Panc1 (cell line): ENCODE measurements at regions not wholly inside any gene's neighbourhood (a gene's known extent, or its start where the extent isn't known, plus 50 kb on each side); places are given as distances from the start of the nearest gene placed in this dataset.

Experiments
- ATAC-seq: fragments of 200-7000 bp; cut with Tn5 transposase; 2 replicates; pipeline ENCODE4 v1.9.1; 2020; ENCODE audit warnings: mild to moderate bottlenecking, moderate library complexity
- BruUV-seq: library from RNA; stranded (reverse); fragments of 400-500 nt; replicated peaks from 2 replicates; lab custom pipeline; 2021; lab: Mats Ljungman, UMichigan
- CTCF ChIA-PET: fragments of 300-600 bp; sonication (Branson Sonifier 250); formaldehyde crosslinking; loops from one replicate; lab custom pipeline; 2022; ENCODE audit warnings: antibody characterized with exemption; lab: Charles Lee
- POLR2A ChIA-PET: fragments of 300-600 bp; sonication (Branson Sonifier 250); formaldehyde crosslinking; loops from one replicate; lab custom pipeline; 2022; ENCODE audit warnings: antibody characterized with exemption; lab: Charles Lee
- DNase-seq: peaks from one replicate; pipeline ENCODE4 v3.0.0-alpha.2; 2010; ENCODE audit warnings: low read depth, low spot score
- H3K27ac ChIP-seq: 2 replicates; pipeline ENCODE4 v1.5.1; 2011; ENCODE audit warnings: mild to moderate bottlenecking, low read length, inconsistent platforms
- H3K27me3 ChIP-seq: fragments of 200-500 bp; sonication (Bioruptor generic); 2 replicates; pipeline ENCODE4 v1.6.0; 2014; ENCODE audit warnings: low read length, inconsistent platforms; ENCODE audit not compliant: control insufficient read depth, insufficient read depth
- H3K36me3 ChIP-seq: fragments of 200-500 bp; sonication (Bioruptor generic); 2 replicates; pipeline ENCODE4 v1.5.1; 2014; ENCODE audit warnings: inconsistent platforms, mild to moderate bottlenecking, low read length, moderate library complexity; ENCODE audit not compliant: control insufficient read depth, insufficient read depth
- H3K4me1 ChIP-seq: 2 replicates; pipeline ENCODE4 v1.5.1; 2011; ENCODE audit warnings: inconsistent platforms, mild to moderate bottlenecking, low read length, moderate library complexity; ENCODE audit not compliant: control insufficient read depth, insufficient read depth
- H3K4me3 ChIP-seq, 2 experiments: 2 replicates each; pipeline ENCODE4 v1.5.1; 2011 to 2012; ENCODE audit warnings: low read depth in 2 of 2, low read length in 2 of 2, mild to moderate bottlenecking in 2 of 2, inconsistent platforms in 1 of 2, moderate library complexity in 1 of 2
- H3K9me3 ChIP-seq: fragments of 200-500 bp; sonication (Bioruptor generic); 2 replicates; pipeline ENCODE4 v1.5.1; 2014; ENCODE audit warnings: low read depth, mild to moderate bottlenecking, inconsistent platforms, low read length, moderate library complexity; ENCODE audit not compliant: control insufficient read depth, insufficient read depth
- CTCF ChIP-seq: fragments of 450-650 bp; IDR thresholded peaks from 2 replicates; pipeline ENCODE4 v1.5.1; 2017; ENCODE audit warnings: mild to moderate bottlenecking
- POLR2AphosphoS5 ChIP-seq: IDR thresholded peaks from 2 replicates; pipeline ENCODE4 v1.6.1; 2012; ENCODE audit warnings: mild to moderate bottlenecking, low read depth, low read length, moderate library complexity
- REST ChIP-seq, 2 experiments: IDR thresholded peaks; 2 replicates each; pipeline ENCODE4 v1.6.1; 2011 to 2012; ENCODE audit warnings: low read depth in 2 of 2, control low read depth in 1 of 2, low read length in 1 of 2, mild to moderate bottlenecking in 1 of 2, moderate library complexity in 1 of 2; ENCODE audit not compliant: insufficient read depth in 1 of 2
- SIN3A ChIP-seq: IDR thresholded peaks from 2 replicates; pipeline ENCODE4 v1.6.1; 2012; ENCODE audit warnings: low read depth, mild to moderate bottlenecking, low read length, moderate library complexity, borderline replicate concordance; ENCODE audit not compliant: insufficient read depth
- TCF7L2 ChIP-seq: IDR thresholded peaks from 2 replicates; pipeline ENCODE4 v1.6.1; 2011; ENCODE audit warnings: mild to moderate bottlenecking, low read depth, low read length, inconsistent platforms
- in situ Hi-C: cut with HindIII; loops from 2 replicates; pipeline ENCODE4 v1.10.0; 2016; ENCODE audit warnings: low sequenced_read_pairs, low pct_unique_long_range_greater_than_20kb
- intact Hi-C: fragments of 100-400 bp; cut with micrococcal nuclease; formaldehyde crosslinking; loops from one replicate; pipeline ENCODE4 v1.10.0; 2022; ENCODE audit not compliant: unreplicated experiment

- POLR2A ChIA-PET = no interaction called here
- Histone ChIP-seq H3K36me3 (no peaks in the 10 kb centered on the region), H3K4me3 (no peak overlapping the region), H3K27me3 (no peaks in the 10 kb centered on the region), H3K9me3 (no peaks in the 10 kb centered on the region), H3K4me1 (no peaks in the 10 kb centered on the region), H3K27ac (no peak overlapping the region)
- ATAC-seq = no peak
- no TSS peak for BruUV-seq
- in situ Hi-C loops (no loop called here), intact Hi-C loops (no loop called here)
- CTCF ChIA-PET = no interaction called here
- no peak for DNase-seq
- TF ChIP-seq SIN3A = no peak
- no peak for TF ChIP-seq CTCF
- TF ChIP-seq REST (IDR thresholded peaks at IDR 0.05; ENCODE audit: insufficient read depth in 1 of 2, low read depth in 2 of 2, low read length in 1 of 2) = no peak
These were observed 545.4 kb downstream of the SUCLA2 start for GRCh38 chr13:47455626-47456025.

- H3K4me1 ChIP-seq = no peaks in the 10 kb centered on the region
- BruUV-seq = no TSS peak
- DNase-seq (no peak), ATAC-seq (no peak)
- intact Hi-C loops = no loop called here
- H3K4me3 ChIP-seq = no peak overlapping the region
- no peaks in the 10 kb centered on the region for H3K9me3 ChIP-seq
- POLR2A ChIA-PET = no interaction called here
- in situ Hi-C loops = no loop called here
- no peak overlapping the region for H3K27ac ChIP-seq
- CTCF ChIA-PET = no interaction called here
- no peaks in the 10 kb centered on the region for H3K36me3 ChIP-seq
- TF ChIP-seq CTCF (no peak), POLR2AphosphoS5 (no peak), REST (IDR thresholded peaks at IDR 0.05; ENCODE audit: insufficient read depth in 1 of 2, low read depth in 2 of 2, low read length in 1 of 2) (no peak), TCF7L2 (no peak), SIN3A (no peak)
- H3K27me3 ChIP-seq = no peaks in the 10 kb centered on the region
These were observed 546.1 kb downstream of the SUCLA2 start for GRCh38 chr13:47454986-47455385.
